B cell (primary cell): ENCODE measurements at regions not wholly inside any gene's neighbourhood (a gene's known extent, or its start where the extent isn't known, plus 50 kb on each side); places are given as distances from the start of the nearest gene placed in this dataset.

Experiments used
- CTCF ChIP-seq: fragments of 200-600 bp; IDR thresholded peaks from one replicate; pipeline ENCODE4 v1.8.0; 2022; ENCODE audit warnings: antibody characterized with exemption, mild to moderate bottlenecking
- EZH2 ChIP-seq: IDR thresholded peaks from 2 replicates; pipeline ENCODE4 v1.6.1; 2012; ENCODE audit warnings: borderline replicate concordance, low read depth, mild to moderate bottlenecking, moderate library complexity, low read length; ENCODE audit not compliant: insufficient read depth, poor library complexity, severe bottlenecking

DNA sequence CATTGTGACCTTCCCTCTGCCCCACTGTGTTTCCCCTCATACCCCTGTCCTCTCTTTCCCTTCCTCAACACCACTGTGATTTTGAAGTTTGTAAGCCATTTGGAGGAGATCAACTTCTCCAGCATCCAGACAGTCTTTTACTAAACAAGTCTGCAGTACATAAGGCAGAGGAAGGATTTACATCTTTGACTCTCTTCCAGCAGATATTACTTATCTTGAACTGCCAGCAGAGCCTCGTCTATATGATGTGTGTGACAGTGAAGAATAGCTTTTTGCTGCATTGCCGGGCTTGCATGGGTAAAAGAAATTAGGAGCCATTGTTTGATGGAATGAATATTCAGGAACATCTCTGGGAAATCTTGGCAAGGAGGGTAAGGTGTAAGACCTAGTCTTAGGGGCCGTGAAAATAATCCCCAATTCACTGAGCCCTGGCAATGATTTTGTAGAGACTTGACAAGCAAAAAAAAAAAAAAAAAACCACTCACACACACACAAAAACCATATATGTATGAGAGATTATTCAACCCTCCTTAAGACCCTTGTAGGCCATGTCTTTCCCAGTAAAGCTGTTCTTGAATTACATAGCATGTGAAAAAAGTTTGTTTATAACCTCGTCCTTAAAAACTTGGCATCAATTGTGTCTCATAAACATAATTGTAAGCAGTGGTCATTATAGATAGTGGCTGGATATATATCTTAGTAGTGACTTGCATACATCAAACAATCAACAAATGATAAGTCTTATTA is 903.9 kb downstream of the CDH11 start:
- TF ChIP-seq CTCF (no peak), EZH2 (no peak)
